GM21528 (cell line): ENCODE measurements at regions not wholly inside any gene's neighbourhood (a gene's known extent, or its start where the extent isn't known, plus 50 kb on each side); places are given as distances from the start of the nearest gene placed in this dataset.
"Not testable (repeated sequence)": the region's sequence is repeated elsewhere in the genome, so short reads cannot be mapped to it uniquely, and the experiment has no call there.

Source experiments
- ATAC-seq: cut with Tn5 transposase; IDR thresholded peaks from one replicate; pipeline ENCODE4 v1.9.1; 2021; ENCODE audit warnings: mild to moderate bottlenecking, moderate library complexity; ENCODE audit not compliant: unreplicated experiment, low FRiP score

DNA sequence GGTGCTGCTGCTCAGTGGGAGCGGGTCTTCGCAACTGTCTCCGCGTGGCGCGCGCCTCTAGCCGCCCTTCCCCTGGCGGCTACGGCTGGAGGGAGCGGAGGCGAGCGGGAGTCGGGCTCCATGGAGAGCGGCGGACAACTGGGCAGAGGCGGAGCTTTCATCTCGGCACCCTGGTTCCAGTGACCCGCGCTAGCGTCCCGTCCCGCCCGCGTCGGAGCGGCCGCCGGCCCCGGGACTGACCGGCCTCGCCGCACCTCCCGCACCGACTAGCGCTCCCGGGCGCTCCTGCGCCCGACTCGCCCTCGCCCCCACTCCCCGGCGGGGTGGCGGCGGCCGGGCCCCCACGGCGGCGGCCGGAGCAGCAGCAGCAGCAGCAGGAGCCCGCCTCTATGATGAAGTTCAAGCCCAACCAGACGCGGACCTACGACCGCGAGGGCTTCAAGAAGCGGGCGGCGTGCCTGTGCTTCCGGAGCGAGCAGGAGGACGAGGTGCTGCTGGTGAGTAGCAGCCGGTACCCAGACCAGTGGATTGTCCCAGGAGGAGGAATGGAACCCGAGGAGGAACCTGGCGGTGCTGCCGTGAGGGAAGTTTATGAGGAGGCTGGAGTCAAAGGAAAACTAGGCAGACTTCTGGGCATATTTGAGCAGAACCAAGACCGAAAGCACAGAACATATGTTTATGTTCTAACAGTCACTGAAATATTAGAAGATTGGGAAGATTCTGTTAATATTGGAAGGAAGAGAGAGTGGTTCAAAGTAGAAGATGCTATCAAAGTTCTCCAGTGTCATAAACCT is 69.2 kb upstream of the NOTCH2NLA start:
- ATAC-seq = peak; percentile 57

DNA sequence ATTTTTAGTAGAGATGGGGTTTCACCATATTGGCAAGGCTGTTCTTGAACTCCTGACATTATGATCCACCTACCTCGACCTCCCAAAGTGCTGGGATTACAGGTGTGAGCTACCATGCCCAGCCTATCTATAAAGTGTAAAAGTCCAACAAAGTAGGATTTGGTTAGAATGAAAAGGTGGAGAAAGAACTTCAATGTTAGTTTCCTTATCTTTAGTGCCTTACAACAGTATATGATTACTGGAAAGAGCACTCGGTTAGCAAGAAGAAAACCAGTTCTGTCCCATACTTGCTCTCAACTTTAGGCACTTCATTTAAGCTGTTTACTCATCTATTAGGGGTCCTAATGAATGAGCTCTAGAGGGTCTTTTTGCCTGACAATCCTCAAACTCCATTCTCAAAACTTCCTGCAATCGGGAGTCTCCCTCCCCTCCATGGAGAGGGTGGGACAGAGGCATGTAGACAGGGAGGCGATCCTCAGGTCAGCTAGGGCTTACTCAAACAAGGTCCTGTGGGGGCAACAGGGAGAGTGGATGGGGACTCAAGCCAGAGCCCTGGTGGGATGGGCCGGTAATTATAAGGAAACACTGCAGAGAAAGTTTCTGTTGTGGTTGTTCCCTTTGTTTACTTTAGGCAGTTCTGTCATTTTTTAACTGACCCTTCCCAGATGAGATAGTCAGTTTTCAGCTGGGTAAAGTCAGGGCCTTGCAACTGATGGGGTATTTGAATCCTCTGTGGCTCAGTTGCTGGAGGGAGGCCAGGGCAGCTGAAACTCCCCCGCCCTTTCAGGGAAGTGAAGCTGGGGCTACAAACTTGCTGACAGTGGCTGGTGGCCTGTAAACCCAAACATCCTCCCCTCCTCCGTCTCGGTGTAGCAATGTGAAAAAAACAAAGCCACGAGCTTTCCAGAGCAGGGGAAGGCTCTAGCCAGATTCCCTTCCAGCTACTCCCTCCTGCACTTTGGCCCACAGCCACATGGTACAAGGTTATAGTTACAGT is 64.4 kb upstream of the NOTCH2NLA start:
- not testable (repeated sequence) for ATAC-seq

GRCh38 chr1:146292424-146292823 is 63.6 kb upstream of the NOTCH2NLA start:
- not testable (repeated sequence) for ATAC-seq

DNA sequence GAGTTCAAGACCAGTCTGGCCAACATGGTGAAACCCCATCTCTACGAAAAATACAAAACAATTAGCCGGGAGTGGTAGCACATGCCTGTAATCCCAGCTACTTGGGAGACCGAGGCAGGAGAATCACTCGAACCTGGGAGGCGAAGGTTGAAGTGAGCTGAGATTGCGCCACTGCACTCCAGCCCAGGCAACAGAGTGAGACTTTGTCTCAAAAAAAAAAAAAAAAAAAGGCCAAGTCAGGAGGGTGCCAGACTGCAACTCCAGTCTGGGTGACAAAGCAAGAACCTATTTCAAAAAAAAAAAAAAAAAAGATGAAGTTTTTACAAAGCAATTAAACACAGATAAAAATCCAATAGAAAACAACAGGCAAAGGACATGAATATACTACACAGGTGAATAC is 59.1 kb upstream of the NOTCH2NLA start:
- ATAC-seq = not testable (repeated sequence)

DNA sequence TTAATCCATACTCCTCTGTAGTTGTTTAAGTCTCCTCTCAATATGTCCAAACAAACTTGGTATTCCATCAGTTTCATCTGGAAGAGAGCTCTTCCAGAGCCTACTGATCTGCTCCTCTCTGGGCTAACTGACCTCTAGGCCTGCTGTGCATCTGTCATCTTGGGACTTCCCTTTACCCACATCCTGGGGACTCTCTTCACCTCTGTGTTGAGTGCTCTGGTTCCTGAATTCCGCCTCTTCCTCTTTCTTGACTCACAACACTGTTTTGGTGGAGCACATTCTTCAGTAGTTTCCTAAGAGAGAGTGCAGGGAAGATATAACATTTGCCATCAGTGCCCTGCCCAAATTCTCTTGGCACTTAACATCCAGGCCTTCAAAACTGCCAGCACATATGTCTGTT is 55.9 kb upstream of the NOTCH2NLA start:
- not testable (repeated sequence) for ATAC-seq

- ATAC-seq = not testable (repeated sequence)
These were observed 54.7 kb upstream of the NOTCH2NLA start for GRCh38 chr1:146283527-146283880.

DNA sequence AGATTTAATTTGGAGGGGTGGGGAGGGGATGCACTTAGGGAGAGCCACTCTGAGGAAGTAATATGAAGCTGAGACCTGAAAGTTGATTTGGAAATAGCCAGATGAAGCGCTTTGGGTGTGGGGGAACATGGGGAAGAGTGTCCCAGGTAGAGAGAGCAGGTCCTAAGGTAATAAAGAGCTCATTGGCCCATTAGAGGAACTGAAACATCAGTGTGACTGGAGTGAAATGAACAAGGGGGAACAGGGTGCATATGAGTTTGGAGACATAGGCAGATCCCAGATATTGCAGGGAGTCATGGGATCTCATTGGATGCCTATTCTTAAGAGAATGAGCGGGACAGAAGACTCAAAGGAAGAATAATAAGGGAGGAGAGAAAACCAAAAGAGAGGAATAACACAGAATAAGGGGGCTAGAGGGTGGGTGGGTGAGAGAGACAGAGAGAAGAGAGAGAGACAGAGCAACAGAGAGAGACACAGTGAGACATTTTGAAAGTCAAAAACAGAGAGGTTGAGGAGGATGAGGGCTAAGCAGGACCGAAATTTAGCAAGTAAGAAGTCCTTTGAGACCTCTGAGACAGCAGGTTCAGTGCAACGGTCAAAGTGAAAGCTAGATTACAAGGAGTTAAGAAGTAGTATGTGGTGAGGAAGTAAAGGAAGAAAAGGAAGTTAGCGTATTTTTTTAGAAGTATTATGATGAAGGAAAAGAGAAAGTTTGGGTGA is 54.1 kb upstream of the NOTCH2NLA start:
- ATAC-seq = peak; percentile 78

GRCh38 chr1:146281522-146281921 is 52.7 kb upstream of the NOTCH2NLA start:
- ATAC-seq = not testable (repeated sequence)

DNA sequence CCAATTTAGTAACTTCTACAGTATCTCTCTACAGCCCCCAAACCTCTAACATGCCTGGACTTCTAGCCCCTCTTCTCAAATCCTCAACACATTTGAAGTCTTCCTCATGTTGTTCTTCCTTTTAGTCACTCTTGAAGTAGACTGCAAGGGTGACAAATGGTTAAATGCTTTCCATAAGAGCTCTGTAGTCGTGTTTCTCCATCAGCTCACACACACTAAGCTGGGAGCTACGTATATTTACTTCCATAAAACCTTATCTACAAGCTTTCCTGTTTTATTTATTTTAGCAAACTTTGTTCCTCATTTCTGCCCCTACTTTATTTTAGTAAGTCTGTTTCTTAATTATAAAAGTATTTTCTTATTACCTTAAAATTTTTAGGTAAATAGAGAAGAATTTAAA is 49.9 kb upstream of the NOTCH2NLA start:
- ATAC-seq = not testable (repeated sequence)
